Activated CD8-positive, alpha-beta T cell treated with anti-CD3 and anti-CD28 coated beads for 36 hours (primary cell): ENCODE measurements at regions not wholly inside any gene's neighbourhood (a gene's known extent, or its start where the extent isn't known, plus 50 kb on each side); places are given as distances from the start of the nearest gene placed in this dataset.

Experiments
- ATAC-seq: fragments of 200-7000 bp; cut with Tn5 transposase; one replicate; pipeline ENCODE4 v1.10.0; 2021; ENCODE audit warnings: mild to moderate bottlenecking, moderate library complexity
- CTCF ChIA-PET: fragments of 350-600 bp; sonication (Branson Sonifier 250); formaldehyde crosslinking; loops from one replicate; lab custom pipeline; 2021; ENCODE audit warnings: antibody characterized with exemption; lab: Charles Lee
- POLR2A ChIA-PET: fragments of 350-600 bp; sonication (Branson Sonifier 250); formaldehyde crosslinking; loops from one replicate; lab custom pipeline; 2021; ENCODE audit warnings: antibody characterized with exemption; lab: Charles Lee
- DNase-seq: peaks from one replicate; pipeline ENCODE4 v3.0.0-alpha.2; 2020
- H3K27ac Mint-ChIP-seq: one replicate; pipeline ENCODE4 v1.8.0; 2021; ENCODE audit warnings: mild to moderate bottlenecking, mixed read lengths
- H3K27me3 Mint-ChIP-seq: one replicate; pipeline ENCODE4 v1.8.0; 2021; ENCODE audit warnings: mixed read lengths
- H3K36me3 Mint-ChIP-seq: one replicate; pipeline ENCODE4 v1.8.0; 2021; ENCODE audit warnings: low read depth, mixed read lengths
- H3K4me1 Mint-ChIP-seq: one replicate; pipeline ENCODE4 v1.8.0; 2021; ENCODE audit warnings: low read depth, mixed read lengths
- H3K4me3 Mint-ChIP-seq: one replicate; pipeline ENCODE4 v1.8.0; 2021; ENCODE audit warnings: mild to moderate bottlenecking, moderate library complexity, mixed read lengths
- H3K9me3 Mint-ChIP-seq: one replicate; pipeline ENCODE4 v1.8.0; 2021; ENCODE audit warnings: mixed read lengths
- CTCF ChIP-seq: fragments of 200-600 bp; IDR thresholded peaks from one replicate; pipeline ENCODE4 v1.8.0; 2022; ENCODE audit warnings: antibody characterized with exemption, mild to moderate bottlenecking
- intact Hi-C: fragments of 100-400 bp; cut with micrococcal nuclease; formaldehyde crosslinking; loops from one replicate; pipeline ENCODE4 v1.10.0; 2022

GRCh38 chr13:83987394-83987793 lies 105.1 kb upstream of the SLITRK1 start:
- TF ChIP-seq CTCF = no peak
- no peak for DNase-seq
- no peak overlapping the region for H3K4me3 Mint-ChIP-seq
- no peaks in the 10 kb centered on the region for H3K27me3 Mint-ChIP-seq
- H3K4me1 Mint-ChIP-seq = no peaks in the 10 kb centered on the region
- POLR2A ChIA-PET = no interaction called here
- H3K9me3 Mint-ChIP-seq = no peaks in the 10 kb centered on the region
- intact Hi-C loops = no loop called here
- H3K27ac Mint-ChIP-seq = no peak overlapping the region
- CTCF ChIA-PET = no interaction called here
- H3K36me3 Mint-ChIP-seq = no peaks in the 10 kb centered on the region
- ATAC-seq = no peak

- intact Hi-C loops = no loop called here
- H3K27me3 Mint-ChIP-seq = no peaks in the 10 kb centered on the region
- H3K4me1 Mint-ChIP-seq = no peaks in the 10 kb centered on the region
- H3K27ac Mint-ChIP-seq = no peak overlapping the region
- no peaks in the 10 kb centered on the region for H3K9me3 Mint-ChIP-seq
- ChIA-PET CTCF (no interaction called here), POLR2A (no interaction called here)
- H3K36me3 Mint-ChIP-seq = no peaks in the 10 kb centered on the region
- no peak for ATAC-seq
- no peak for DNase-seq
- no peak overlapping the region for H3K4me3 Mint-ChIP-seq
- no peak for TF ChIP-seq CTCF
These were observed 102.5 kb upstream of the SLITRK1 start for GRCh38 chr13:83984793-83985192.

- Mint-ChIP-seq H3K4me1 (peaks cover 8% of the 10 kb centered on the region), H3K4me3 (no peak overlapping the region), H3K9me3 (no peaks in the 10 kb centered on the region), H3K27ac (no peak overlapping the region), H3K36me3 (no peaks in the 10 kb centered on the region), H3K27me3 (peaks cover 1% of the 10 kb centered on the region)
- POLR2A ChIA-PET = no interaction called here
- CTCF ChIA-PET = no interaction called here
- TF ChIP-seq CTCF = no peak
- ATAC-seq = no peak
- intact Hi-C loops = no loop called here
- no peak for DNase-seq
These were observed 98.1 kb upstream of the SLITRK1 start for GRCh38 chr13:83980331-83980730.

GRCh38 chr13:83975655-83976165 lies 93.4 kb upstream of the SLITRK1 start:
- Mint-ChIP-seq H3K36me3 (no peaks in the 10 kb centered on the region), H3K4me3 (no peak overlapping the region), H3K27ac (no peak overlapping the region), H3K9me3 (no peaks in the 10 kb centered on the region), H3K4me1 (peaks cover 8% of the 10 kb centered on the region), H3K27me3 (peaks cover 1% of the 10 kb centered on the region)
- intact Hi-C loops = no loop called here
- no peak for DNase-seq
- peak; percentile 51 for ATAC-seq
- POLR2A ChIA-PET = no interaction called here
- CTCF ChIA-PET = no interaction called here
- no peak for TF ChIP-seq CTCF

GRCh38 chr13:83958531-83958930 lies 76.3 kb upstream of the SLITRK1 start:
- ChIA-PET CTCF (no interaction called here), POLR2A (no interaction called here)
- DNase-seq = no peak
- Mint-ChIP-seq H3K27me3 (no peaks in the 10 kb centered on the region), H3K4me3 (no peak overlapping the region), H3K9me3 (no peaks in the 10 kb centered on the region), H3K4me1 (no peaks in the 10 kb centered on the region), H3K27ac (no peak overlapping the region), H3K36me3 (no peaks in the 10 kb centered on the region)
- intact Hi-C loops = no loop called here
- ATAC-seq = no peak
- TF ChIP-seq CTCF = no peak
